ENCODE measurements at regions not wholly inside any gene's neighbourhood (a gene's known extent, or its start where the extent isn't known, plus 50 kb on each side); places are given as distances from the start of the nearest gene placed in this dataset.

DNA sequence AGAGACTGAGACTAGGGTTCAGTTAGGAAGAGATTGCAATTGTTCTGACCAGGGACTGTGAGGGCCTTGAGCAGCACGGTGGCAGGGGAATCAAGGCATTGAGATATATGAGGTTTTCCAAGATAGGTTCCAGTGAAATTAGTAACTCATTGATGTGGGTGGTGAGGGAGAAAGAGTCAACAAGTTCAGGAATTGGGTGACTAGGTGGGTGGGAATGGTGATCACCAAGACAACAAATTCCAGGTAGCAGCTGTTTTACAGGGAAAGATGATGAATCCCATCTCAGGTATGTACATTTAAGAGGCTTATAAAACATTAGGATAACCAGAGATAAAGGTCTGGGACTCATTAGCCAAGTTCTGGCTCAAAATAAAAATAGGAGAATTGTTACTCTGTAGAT is 251.5 kb upstream of the MGAT5 start:
- TF ChIP-seq, protein P1, sequence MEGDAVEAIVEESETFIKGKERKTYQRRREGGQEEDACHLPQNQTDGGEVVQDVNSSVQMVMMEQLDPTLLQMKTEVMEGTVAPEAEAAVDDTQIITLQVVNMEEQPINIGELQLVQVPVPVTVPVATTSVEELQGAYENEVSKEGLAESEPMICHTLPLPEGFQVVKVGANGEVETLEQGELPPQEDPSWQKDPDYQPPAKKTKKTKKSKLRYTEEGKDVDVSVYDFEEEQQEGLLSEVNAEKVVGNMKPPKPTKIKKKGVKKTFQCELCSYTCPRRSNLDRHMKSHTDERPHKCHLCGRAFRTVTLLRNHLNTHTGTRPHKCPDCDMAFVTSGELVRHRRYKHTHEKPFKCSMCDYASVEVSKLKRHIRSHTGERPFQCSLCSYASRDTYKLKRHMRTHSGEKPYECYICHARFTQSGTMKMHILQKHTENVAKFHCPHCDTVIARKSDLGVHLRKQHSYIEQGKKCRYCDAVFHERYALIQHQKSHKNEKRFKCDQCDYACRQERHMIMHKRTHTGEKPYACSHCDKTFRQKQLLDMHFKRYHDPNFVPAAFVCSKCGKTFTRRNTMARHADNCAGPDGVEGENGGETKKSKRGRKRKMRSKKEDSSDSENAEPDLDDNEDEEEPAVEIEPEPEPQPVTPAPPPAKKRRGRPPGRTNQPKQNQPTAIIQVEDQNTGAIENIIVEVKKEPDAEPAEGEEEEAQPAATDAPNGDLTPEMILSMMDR (IDR thresholded peaks at IDR 0.05) = no peak
- TF ChIP-seq POLR2A (IDR thresholded peaks at IDR 0.05) = no peak
